H1 (cell line): ENCODE measurements at regions not wholly inside any gene's neighbourhood (a gene's known extent, or its start where the extent isn't known, plus 50 kb on each side); places are given as distances from the start of the nearest gene placed in this dataset.

Source experiments
- CTCF ChIA-PET: fragments of 300-600 bp; sonication (Branson Sonifier 250); formaldehyde crosslinking; loops from one replicate; lab custom pipeline; 2021; ENCODE audit not compliant: partially characterized antibody; lab: Charles Lee
- POLR2A ChIA-PET: fragments of 300-600 bp; sonication (Branson Sonifier 250); formaldehyde crosslinking; loops from one replicate; lab custom pipeline; 2021; ENCODE audit warnings: inconsistent platforms; ENCODE audit not compliant: partially characterized antibody; lab: Charles Lee
- DNase-seq, 2 experiments: peaks; one replicate each; pipeline versions ENCODE4 v3.0.0 to v3.0.0-alpha.2; 2010 to 2022; ENCODE audit warnings: low spot score in 2 of 2, low read depth in 1 of 2, mixed read lengths in 1 of 2
- FAIRE-seq: peaks from 2 replicates; lab custom pipeline; 2011; peaks lifted over from hg19 to GRCh38; lab: Jason Lieb, UNC
- H2AFZ ChIP-seq: 2 replicates; pipeline ENCODE4 v1.8.1; 2012; ENCODE audit warnings: low read length, inconsistent platforms
- H2AK5ac ChIP-seq: 2 replicates; pipeline ENCODE4 v1.6.1; 2013; ENCODE audit warnings: low read depth, low read length
- H2BK120ac ChIP-seq: replicated peaks from 2 replicates; pipeline ENCODE3; 2013; ENCODE audit warnings: low read depth, low read length, inconsistent platforms
- H2BK12ac ChIP-seq: 2 replicates; pipeline ENCODE4 v1.6.1; 2013; ENCODE audit warnings: low read depth, low read length
- H2BK15ac ChIP-seq: 2 replicates; pipeline ENCODE4 v1.6.1; 2013; ENCODE audit warnings: low read length
- H2BK20ac ChIP-seq: 2 replicates; pipeline ENCODE4 v1.6.1; 2013; ENCODE audit warnings: low read length
- H2BK5ac ChIP-seq: 2 replicates; pipeline ENCODE4 v1.6.1; 2013; ENCODE audit warnings: low read depth, low read length
- H3K14ac ChIP-seq: 2 replicates; pipeline ENCODE4 v1.6.1; 2013; ENCODE audit warnings: inconsistent platforms; ENCODE audit not compliant: insufficient read length
- H3K18ac ChIP-seq: 2 replicates; pipeline ENCODE4 v1.6.1; 2013; ENCODE audit warnings: low read length; ENCODE audit errors: extremely low read depth
- H3K23ac ChIP-seq: 2 replicates; pipeline ENCODE4 v1.6.1; 2013; ENCODE audit warnings: inconsistent platforms; ENCODE audit not compliant: insufficient read length
- H3K23me2 ChIP-seq: 2 replicates; pipeline ENCODE4 v1.6.1; 2013; ENCODE audit warnings: low read depth, low read length
- H3K27ac ChIP-seq: 2 replicates; pipeline ENCODE4 v1.6.1; 2011; ENCODE audit warnings: low read depth, low read length, inconsistent platforms
- H3K27me3 ChIP-seq, 4 experiments: replicated peaks in 1 of 4; 1 replicate in 1 of 4; 2 replicates in 3 of 4; pipeline versions ENCODE4 v1.6.1 to v1.8.1; 2011 to 2013; ENCODE audit warnings: low read length in 3 of 4, mild to moderate bottlenecking in 3 of 4, inconsistent platforms in 2 of 4, mixed read lengths in 2 of 4, moderate library complexity in 1 of 4; ENCODE audit not compliant: control insufficient read depth in 3 of 4, insufficient read depth in 3 of 4; ENCODE audit errors: extremely low read depth in 1 of 4
- H3K36me3 ChIP-seq, 4 experiments: 2 replicates each; pipeline versions ENCODE4 v1.6.1 to v1.8.1; 2011 to 2013; ENCODE audit warnings: mild to moderate bottlenecking in 4 of 4, low read length in 3 of 4, moderate library complexity in 2 of 4, control low read depth in 1 of 4, inconsistent platforms in 1 of 4; ENCODE audit not compliant: insufficient read depth in 4 of 4, control insufficient read depth in 2 of 4
- H3K4ac ChIP-seq: replicated peaks from 2 replicates; pipeline ENCODE3; 2013; ENCODE audit warnings: low read length, low read depth, mixed read lengths, inconsistent platforms; ENCODE audit not compliant: insufficient read length
- H3K4me1 ChIP-seq, 4 experiments: replicated peaks in 1 of 4; 1 replicate in 1 of 4; 2 replicates in 3 of 4; pipeline versions ENCODE4 v1.6.1 to v1.8.1; 2011 to 2013; ENCODE audit warnings: low read length in 3 of 4, inconsistent platforms in 2 of 4, mixed read lengths in 1 of 4; ENCODE audit not compliant: insufficient read depth in 4 of 4, control insufficient read depth in 3 of 4
- H3K4me2 ChIP-seq, 2 experiments: 2 replicates each; pipeline versions ENCODE4 v1.6.1 to v1.8.1; 2011 to 2013; ENCODE audit warnings: low read depth in 2 of 2, low read length in 2 of 2, control low read depth in 1 of 2, inconsistent platforms in 1 of 2, mild to moderate bottlenecking in 1 of 2; ENCODE audit not compliant: insufficient read depth in 1 of 2
- H3K4me3 ChIP-seq, 4 experiments: fragments of 200-600, 300-600 bp in 1 of 4; sonication (generic), shearing (Covaris generic), sonication (Bioruptor Twin) in 1 of 4; 2 replicates each; pipeline versions ENCODE4 v1.5.1 to v1.8.1; 2011 to 2016; ENCODE audit warnings: low read length in 4 of 4, low read depth in 3 of 4, control low read depth in 2 of 4, inconsistent platforms in 2 of 4, mild to moderate bottlenecking in 2 of 4, mixed read lengths in 1 of 4, moderate library complexity in 1 of 4; ENCODE audit not compliant: insufficient read depth in 2 of 4; ENCODE audit errors: extremely low read depth in 1 of 4
- H3K56ac ChIP-seq: replicated peaks from 2 replicates; pipeline ENCODE3; 2013; ENCODE audit warnings: low read depth, mild to moderate bottlenecking, mixed read lengths, low read length, inconsistent platforms; ENCODE audit not compliant: insufficient read length
- H3K79me1 ChIP-seq: 2 replicates; pipeline ENCODE4 v1.6.1; 2013; ENCODE audit warnings: low read depth, low read length, control low read depth
- H3K79me2 ChIP-seq, 2 experiments: 2 replicates each; pipeline versions ENCODE4 v1.6.1 to v1.8.1; 2012 to 2013; ENCODE audit warnings: low read length in 2 of 2, mild to moderate bottlenecking in 2 of 2, inconsistent platforms in 1 of 2; ENCODE audit not compliant: insufficient read depth in 2 of 2, control insufficient read depth in 1 of 2
- H3K9ac ChIP-seq, 4 experiments: replicated peaks in 1 of 4; 1 replicate in 1 of 4; 2 replicates in 3 of 4; pipeline versions ENCODE4 v1.6.1 to v1.8.1; 2011 to 2013; ENCODE audit warnings: low read depth in 3 of 4, low read length in 3 of 4, control low read depth in 2 of 4, mild to moderate bottlenecking in 2 of 4, moderate library complexity in 2 of 4, inconsistent platforms in 1 of 4; ENCODE audit errors: extremely low read depth in 1 of 4
- H3K9me3 ChIP-seq, 2 experiments: 2 replicates each; pipeline versions ENCODE4 v1.6.1 to v1.8.1; 2012 to 2013; ENCODE audit warnings: mild to moderate bottlenecking in 2 of 2, moderate library complexity in 2 of 2, control low read depth in 1 of 2, inconsistent platforms in 1 of 2, low read depth in 1 of 2, low read length in 1 of 2, mixed read lengths in 1 of 2; ENCODE audit not compliant: insufficient read depth in 2 of 2
- H4K20me1 ChIP-seq, 2 experiments: replicated peaks in 1 of 2; 2 replicates each; pipeline versions ENCODE3 to v1.8.1; 2011 to 2013; ENCODE audit warnings: inconsistent platforms in 2 of 2, low read length in 2 of 2, mild to moderate bottlenecking in 1 of 2; ENCODE audit not compliant: insufficient read depth in 2 of 2, control insufficient read depth in 1 of 2
- H4K5ac ChIP-seq: 2 replicates; pipeline ENCODE4 v1.6.1; 2013; ENCODE audit warnings: low read length, low read depth, mixed read lengths, inconsistent platforms; ENCODE audit not compliant: insufficient read length
- H4K8ac ChIP-seq: 2 replicates; pipeline ENCODE4 v1.8.0; 2013; ENCODE audit warnings: mild to moderate bottlenecking, moderate library complexity, low read length, inconsistent platforms; ENCODE audit not compliant: insufficient read depth; ENCODE audit errors: extremely low read depth
- H4K91ac ChIP-seq: replicated peaks from 2 replicates; pipeline ENCODE3; 2013; ENCODE audit warnings: low read length, mixed read lengths, inconsistent platforms; ENCODE audit not compliant: insufficient read length
- CHD1 ChIP-seq: IDR thresholded peaks from 2 replicates; pipeline ENCODE4 v1.6.1; 2012; ENCODE audit warnings: low read depth, low read length, improper control_type of control experiment
- HDAC2 ChIP-seq, 2 experiments: fragments of 300-600 bp in 1 of 2; sonication (generic) in 1 of 2; IDR thresholded peaks; 2 replicates each; pipeline ENCODE4 v1.6.1; 2011 to 2012; ENCODE audit warnings: low read depth in 2 of 2, low read length in 2 of 2, mild to moderate bottlenecking in 2 of 2, moderate library complexity in 2 of 2, borderline replicate concordance in 1 of 2, inconsistent platforms in 1 of 2
- JUND ChIP-seq: IDR thresholded peaks from 2 replicates; pipeline ENCODE4 v1.6.1; 2011; ENCODE audit warnings: mild to moderate bottlenecking, improper control_type of control experiment, low read length
- NRF1 ChIP-seq: IDR thresholded peaks from 2 replicates; pipeline ENCODE4 v1.6.1; 2011; ENCODE audit warnings: mild to moderate bottlenecking, low read depth, low read length, improper control_type of control experiment
- ZNF274 ChIP-seq: IDR thresholded peaks from 2 replicates; pipeline ENCODE4 v1.7.0; 2012; ENCODE audit warnings: low read length, borderline replicate concordance; ENCODE audit errors: extremely low read depth
- WGBS, 2 experiments: shearing (Covaris generic) in 1 of 2; methylation state at CpG; one replicate each; pipeline versions ENCODE4 v1.1.6 to v1.1.7; 2013 to 2015; ENCODE audit warnings: low lambda C conversion rate in 2 of 2, mixed read lengths in 2 of 2, inconsistent platforms in 1 of 2, low coverage in 1 of 2, missing lambda C conversion rate in 1 of 2; ENCODE audit not compliant: insufficient replicate concordance in 2 of 2, insufficient coverage in 1 of 2, insufficient read length in 1 of 2; ENCODE audit errors: extremely low coverage in 1 of 2, missing lambda C conversion rate in 1 of 2; 5-methylcytosine and 5-hydroxymethylcytosine counted together

DNA sequence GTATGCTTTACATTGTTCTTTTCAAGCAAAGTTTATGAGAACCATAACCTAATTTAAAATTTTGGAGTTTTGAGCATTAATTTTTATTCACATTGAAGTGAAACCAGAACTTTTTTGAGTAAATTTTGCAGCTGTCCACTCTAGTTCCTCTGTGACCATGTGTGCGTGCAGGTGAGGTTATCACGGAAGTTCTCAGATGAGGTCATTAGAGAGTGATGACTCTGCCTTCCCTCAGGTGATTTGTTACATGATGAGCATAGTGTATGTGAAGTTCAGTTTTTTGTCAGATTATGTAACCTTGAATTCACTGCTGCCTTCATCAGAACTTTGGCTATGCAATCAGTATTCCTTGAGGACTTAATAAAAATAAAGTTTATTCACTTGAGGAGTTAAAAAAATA is 828.2 kb downstream of the ADGRL2 start:
- H4K91ac ChIP-seq = no peak overlapping the region
- no peak overlapping the region for H2BK15ac ChIP-seq
- H3K56ac ChIP-seq = no peak overlapping the region
- peaks cover 6 to 8% of the 10 kb centered on the region in 2 experiments; a peak in 2 of 4 replicates for H3K9me3 ChIP-seq
- no peak overlapping the region for H4K8ac ChIP-seq
- H3K36me3 ChIP-seq = no peaks in the 10 kb centered on the region; a peak in 1 of 8 replicates
- no peak for FAIRE-seq
- POLR2A ChIA-PET = no interaction called here
- no peak overlapping the region for H3K4ac ChIP-seq
- no peaks in the 10 kb centered on the region for H3K4me1 ChIP-seq
- no peak overlapping the region for H3K9ac ChIP-seq
- no peak overlapping the region for H3K18ac ChIP-seq
- H3K79me2 ChIP-seq = no peaks in the 10 kb centered on the region
- H3K79me1 ChIP-seq = no peaks in the 10 kb centered on the region
- H4K5ac ChIP-seq = no peak overlapping the region
- H3K27ac ChIP-seq = no peak overlapping the region
- H2BK5ac ChIP-seq = no peak overlapping the region
- no peak overlapping the region for H3K4me2 ChIP-seq
- no peak overlapping the region for H2BK20ac ChIP-seq
- CTCF ChIA-PET = no interaction called here
- TF ChIP-seq HDAC2 (IDR thresholded peaks at IDR 0.05; ENCODE audit: borderline replicate concordance in 1 of 2, low read depth in 2 of 2, low read length in 2 of 2) (no peak), NRF1 (no peak), ZNF274 (no peak), CHD1 (no peak), JUND (no peak)
- TF ChIP-seq, all 59 proteins: peak for 0
- H3K23ac ChIP-seq = no peak overlapping the region
- H3K23me2 ChIP-seq = no peaks in the 10 kb centered on the region
- no peak overlapping the region for H3K4me3 ChIP-seq
- no peak overlapping the region for H2BK120ac ChIP-seq
- no peak overlapping the region for H2AFZ ChIP-seq
- H2AK5ac ChIP-seq = no peak overlapping the region
- H4K20me1 ChIP-seq = no peaks in the 10 kb centered on the region
- H3K27me3 ChIP-seq = no peaks in the 10 kb centered on the region
- no peak overlapping the region for H3K14ac ChIP-seq
- no peak for DNase-seq
- 98% methylated on average over 2 of the region's 2 CpGs; no CpG with 5 or more reads in 1 of the 2 experiments for WGBS, 2 experiments
- no peak overlapping the region for H2BK12ac ChIP-seq
